Neural crest cell (in vitro differentiated cells): ENCODE measurements at regions not wholly inside any gene's neighbourhood (a gene's known extent, or its start where the extent isn't known, plus 50 kb on each side); places are given as distances from the start of the nearest gene placed in this dataset.
"Not testable (repeated sequence)": the region's sequence is repeated elsewhere in the genome, so short reads cannot be mapped to it uniquely, and the experiment has no call there.

ENCODE experiments used
- DNase-seq: peaks from one replicate; pipeline ENCODE4 v3.0.0; 2021; ENCODE audit warnings: low read depth, mixed read lengths, low spot score
- H3K27ac Mint-ChIP-seq: one replicate; pipeline ENCODE4 v1.8.0; 2021; ENCODE audit warnings: mild to moderate bottlenecking, mixed read lengths; ENCODE audit not compliant: unreplicated experiment
- H3K27me3 Mint-ChIP-seq: 2 replicates; pipeline ENCODE4 v1.8.0; 2021; ENCODE audit warnings: low read depth, mild to moderate bottlenecking, mixed read lengths
- H3K36me3 Mint-ChIP-seq: 2 replicates; pipeline ENCODE4 v1.8.0; 2021; ENCODE audit warnings: low read depth, mild to moderate bottlenecking, mixed read lengths
- H3K4me1 Mint-ChIP-seq: 2 replicates; pipeline ENCODE4 v1.8.0; 2021; ENCODE audit warnings: mixed read lengths
- H3K4me3 Mint-ChIP-seq: one replicate; pipeline ENCODE4 v1.8.0; 2021; ENCODE audit warnings: mild to moderate bottlenecking, mixed read lengths
- H3K9me3 Mint-ChIP-seq: 2 replicates; pipeline ENCODE4 v1.8.0; 2021; ENCODE audit warnings: mixed read lengths
- CTCF ChIP-seq: fragments of 200-600 bp; sonication (generic); conservative IDR thresholded peaks from 2 replicates; pipeline ENCODE4 v1.5.0; 2021; ENCODE audit warnings: antibody characterized with exemption, mild to moderate bottlenecking

GRCh38 chr7:3180604-3181003, 120.4 kb upstream of the SDK1 start:
- no peaks in the 10 kb centered on the region for H3K27me3 Mint-ChIP-seq
- no peaks in the 10 kb centered on the region for H3K36me3 Mint-ChIP-seq
- peaks cover 10% of the 10 kb centered on the region for H3K4me1 Mint-ChIP-seq
- H3K27ac Mint-ChIP-seq = peak overlapping the region; percentile 89
- no peak for TF ChIP-seq CTCF
- H3K4me3 Mint-ChIP-seq = no peak overlapping the region
- DNase-seq = no peak
- no peaks in the 10 kb centered on the region for H3K9me3 Mint-ChIP-seq

- H3K4me1 Mint-ChIP-seq = peaks cover 10% of the 10 kb centered on the region
- H3K27ac Mint-ChIP-seq, H3K36me3 Mint-ChIP-seq, H3K4me3 Mint-ChIP-seq, DNase-seq, H3K27me3 Mint-ChIP-seq, H3K9me3 Mint-ChIP-seq: not testable (repeated sequence)
Measured at GRCh38 chr7:3182055-3182454, 119.0 kb upstream of the SDK1 start.

- H3K4me3 Mint-ChIP-seq = no peak overlapping the region
- peaks cover 2% of the 10 kb centered on the region for H3K9me3 Mint-ChIP-seq
- no peaks in the 10 kb centered on the region for H3K36me3 Mint-ChIP-seq
- H3K27ac Mint-ChIP-seq = peak overlapping the region; percentile 2
- H3K27me3 Mint-ChIP-seq = no peaks in the 10 kb centered on the region
- DNase-seq = no peak
- no peak for TF ChIP-seq CTCF
- peaks cover 32% of the 10 kb centered on the region for H3K4me1 Mint-ChIP-seq
Measured at GRCh38 chr7:3187444-3188040, 113.5 kb upstream of the SDK1 start.

GRCh38 chr7:3188946-3189345, 112.1 kb upstream of the SDK1 start:
- Mint-ChIP-seq H3K27ac (peak overlapping the region; percentile 15), H3K4me1 (peaks cover 46% of the 10 kb centered on the region)

GRCh38 chr7:3191548-3191947, 109.5 kb upstream of the SDK1 start:
- no peak overlapping the region for H3K4me3 Mint-ChIP-seq
- H3K27ac Mint-ChIP-seq = peak overlapping the region; percentile 55
- peaks cover 9% of the 10 kb centered on the region for H3K36me3 Mint-ChIP-seq
- no peaks in the 10 kb centered on the region for H3K27me3 Mint-ChIP-seq
- peaks cover 67% of the 10 kb centered on the region for H3K4me1 Mint-ChIP-seq
- no peak for TF ChIP-seq CTCF
- no peak for DNase-seq
- H3K9me3 Mint-ChIP-seq = peaks cover 7% of the 10 kb centered on the region

More at GRCh38 chr7:3188946-3189345, 112.1 kb upstream of the SDK1 start:
- H3K4me3 Mint-ChIP-seq = no peak overlapping the region
- DNase-seq = no peak
- no peak for TF ChIP-seq CTCF
- peaks cover 7% of the 10 kb centered on the region for H3K36me3 Mint-ChIP-seq
- peaks cover 5% of the 10 kb centered on the region for H3K9me3 Mint-ChIP-seq
- no peaks in the 10 kb centered on the region for H3K27me3 Mint-ChIP-seq

GRCh38 chr7:3192669-3193068, 108.4 kb upstream of the SDK1 start:
- H3K4me1 Mint-ChIP-seq = peaks cover 70% of the 10 kb centered on the region
- peaks cover 7% of the 10 kb centered on the region for H3K9me3 Mint-ChIP-seq
- peaks cover 9% of the 10 kb centered on the region for H3K36me3 Mint-ChIP-seq
- no peak for DNase-seq
- no peak for TF ChIP-seq CTCF
- H3K27ac Mint-ChIP-seq = peak overlapping the region; percentile 86
- H3K4me3 Mint-ChIP-seq = no peak overlapping the region
- no peaks in the 10 kb centered on the region for H3K27me3 Mint-ChIP-seq
